Ascending aorta (tissue), 2 donors: ENCODE measurements at regions not wholly inside any gene's neighbourhood (a gene's known extent, or its start where the extent isn't known, plus 50 kb on each side); places are given as distances from the start of the nearest gene placed in this dataset.

Experiments used
- DNase-seq, 2 donors: peaks; one replicate each; pipeline ENCODE4 v3.0.0-alpha.2; 2019; ENCODE audit warnings: low spot score in 2 of 2
- H3K27ac ChIP-seq, 2 donors: fragments of 200-600 bp; sonication (generic); one replicate each; pipeline ENCODE4 v1.5.1; 2016 to 2017; ENCODE audit warnings: mild to moderate bottlenecking in 1 of 2
- H3K27me3 ChIP-seq: fragments of 200-600 bp; sonication (generic); one replicate; pipeline ENCODE4 v1.5.1; 2017
- H3K36me3 ChIP-seq, 2 donors: fragments of 200-600 bp; sonication (generic); one replicate each; pipeline ENCODE4 v1.5.1; 2016
- H3K4me1 ChIP-seq, 2 donors: fragments of 200-600 bp; sonication (generic); one replicate each; pipeline ENCODE4 v1.5.1; 2016 to 2017; ENCODE audit warnings: mild to moderate bottlenecking in 1 of 2
- H3K4me3 ChIP-seq, 2 donors: fragments of 200-600 bp; sonication (generic); one replicate each; pipeline ENCODE4 v1.5.1; 2016 to 2017; ENCODE audit warnings: mild to moderate bottlenecking in 1 of 2
- H3K9me3 ChIP-seq, 2 donors: fragments of 200-600 bp; sonication (generic); one replicate each; pipeline ENCODE4 v1.5.1; 2016
- intact Hi-C: fragments of 100-400 bp; cut with DNase I; formaldehyde crosslinking; loops from one replicate; pipeline ENCODE4 v1.15.1; 2023
- TF ChIP-seq, protein P1 (sequence below), 3 experiments: fragments of 200-600 bp in 2 of 3; fragments of 450-650 bp in 1 of 3; sonication (generic) in 2 of 3; IDR thresholded peaks; one replicate each; pipeline ENCODE4 v1.5.1; 2016 to 2019; ENCODE audit warnings: antibody characterized with exemption in 3 of 3, mild to moderate bottlenecking in 1 of 3, moderate library complexity in 1 of 3

DNA sequence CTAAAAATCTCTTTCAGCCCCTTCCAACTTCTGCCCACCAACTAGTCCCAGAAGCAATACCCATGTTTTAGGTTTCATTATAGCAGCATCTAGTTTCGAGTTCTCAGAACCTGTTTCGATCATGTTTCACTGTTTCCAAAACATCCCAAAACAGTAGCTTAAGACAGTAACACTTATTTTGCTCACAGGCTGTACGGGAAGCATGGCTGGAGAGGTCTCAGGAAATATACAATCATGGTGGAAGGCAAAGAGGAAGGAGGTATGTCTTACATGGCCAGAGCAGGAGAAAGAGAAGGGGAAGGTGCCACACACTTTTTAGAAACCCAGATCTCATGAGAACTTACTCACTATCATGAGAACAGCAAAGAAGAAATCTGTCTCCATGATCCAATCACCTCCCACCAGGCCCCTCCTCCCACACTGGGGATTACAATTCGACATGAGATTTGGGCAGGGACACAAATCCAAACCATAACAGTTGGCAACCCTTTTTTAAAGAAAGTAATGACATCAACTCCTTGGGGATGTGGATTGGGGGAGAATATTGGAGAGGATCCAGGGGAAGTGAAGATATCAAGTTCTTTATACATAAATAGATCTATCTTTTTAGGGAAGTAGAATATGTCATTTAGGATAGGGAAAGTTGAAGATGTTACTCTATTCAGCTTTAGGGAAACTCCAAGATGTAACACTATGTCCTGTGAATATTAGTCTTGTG is 269.9 kb upstream of the PLEKHG7 start:
- intact Hi-C loops: no loop called here
- Histone ChIP-seq H3K4me1 (no peaks in the 10 kb centered on the region), H3K4me3 (no peak overlapping the region), H3K9me3 (no peaks in the 10 kb centered on the region), H3K27ac (no peak overlapping the region), H3K36me3 (no peaks in the 10 kb centered on the region), H3K27me3 (no peaks in the 10 kb centered on the region)
- TF ChIP-seq, protein P1, sequence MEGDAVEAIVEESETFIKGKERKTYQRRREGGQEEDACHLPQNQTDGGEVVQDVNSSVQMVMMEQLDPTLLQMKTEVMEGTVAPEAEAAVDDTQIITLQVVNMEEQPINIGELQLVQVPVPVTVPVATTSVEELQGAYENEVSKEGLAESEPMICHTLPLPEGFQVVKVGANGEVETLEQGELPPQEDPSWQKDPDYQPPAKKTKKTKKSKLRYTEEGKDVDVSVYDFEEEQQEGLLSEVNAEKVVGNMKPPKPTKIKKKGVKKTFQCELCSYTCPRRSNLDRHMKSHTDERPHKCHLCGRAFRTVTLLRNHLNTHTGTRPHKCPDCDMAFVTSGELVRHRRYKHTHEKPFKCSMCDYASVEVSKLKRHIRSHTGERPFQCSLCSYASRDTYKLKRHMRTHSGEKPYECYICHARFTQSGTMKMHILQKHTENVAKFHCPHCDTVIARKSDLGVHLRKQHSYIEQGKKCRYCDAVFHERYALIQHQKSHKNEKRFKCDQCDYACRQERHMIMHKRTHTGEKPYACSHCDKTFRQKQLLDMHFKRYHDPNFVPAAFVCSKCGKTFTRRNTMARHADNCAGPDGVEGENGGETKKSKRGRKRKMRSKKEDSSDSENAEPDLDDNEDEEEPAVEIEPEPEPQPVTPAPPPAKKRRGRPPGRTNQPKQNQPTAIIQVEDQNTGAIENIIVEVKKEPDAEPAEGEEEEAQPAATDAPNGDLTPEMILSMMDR (IDR thresholded peaks at IDR 0.05): no peak
- no peak for DNase-seq

DNA sequence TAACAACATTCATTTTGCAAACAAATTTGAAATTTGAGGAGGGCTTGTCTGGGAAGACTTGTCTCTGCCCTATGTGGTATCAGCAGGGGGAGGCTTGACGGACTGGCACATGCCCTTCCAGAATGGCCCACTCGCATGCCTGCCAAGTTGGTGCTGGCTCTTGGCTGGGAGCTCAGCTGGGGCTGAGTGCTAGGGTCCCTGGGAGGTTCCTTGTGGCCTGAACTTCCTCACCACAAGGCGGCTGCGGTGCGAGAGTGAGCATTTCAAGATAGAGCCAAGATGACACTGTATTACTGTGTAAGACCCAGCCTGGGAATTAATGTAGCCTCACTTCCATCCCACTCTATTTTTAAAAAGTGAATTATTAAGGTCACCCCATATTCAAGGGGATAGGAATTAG is 271.6 kb upstream of the PLEKHG7 start:
- no peak for DNase-seq
- Histone ChIP-seq H3K27ac (no peak overlapping the region), H3K4me3 (no peak overlapping the region), H3K36me3 (no peaks in the 10 kb centered on the region), H3K9me3 (no peaks in the 10 kb centered on the region), H3K27me3 (no peaks in the 10 kb centered on the region), H3K4me1 (no peaks in the 10 kb centered on the region)
- intact Hi-C loops: no loop called here
- TF ChIP-seq, protein P1 (IDR thresholded peaks at IDR 0.05): no peak

DNA sequence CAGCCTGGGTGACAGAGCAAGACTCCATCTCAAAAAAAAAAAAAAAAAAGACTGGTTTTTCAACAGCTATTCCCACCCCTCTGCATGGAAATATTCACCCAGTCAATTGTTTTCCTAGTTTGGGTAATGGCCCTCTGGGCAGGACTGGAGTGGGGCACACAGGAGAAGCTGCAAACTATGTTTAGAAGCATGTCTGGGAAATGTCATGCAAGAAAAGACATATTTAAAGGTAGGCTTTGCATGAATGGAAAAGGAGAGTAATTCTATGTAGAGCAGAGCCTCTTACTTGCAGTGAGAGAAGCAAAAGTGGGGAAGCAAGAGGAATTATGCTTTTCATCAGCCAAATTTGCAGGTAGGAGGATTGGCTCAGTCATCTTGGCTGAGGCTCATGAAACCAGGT is 276.5 kb upstream of the PLEKHG7 start:
- H3K4me1 ChIP-seq: no peaks in the 10 kb centered on the region
- TF ChIP-seq, protein P1 (IDR thresholded peaks at IDR 0.05): no peak
- DNase-seq: no peak
- H3K9me3 ChIP-seq: no peaks in the 10 kb centered on the region
- H3K27me3 ChIP-seq: no peaks in the 10 kb centered on the region
- H3K36me3 ChIP-seq: no peaks in the 10 kb centered on the region
- intact Hi-C loops: no loop called here
- no peak overlapping the region for H3K27ac ChIP-seq
- no peak overlapping the region for H3K4me3 ChIP-seq

DNA sequence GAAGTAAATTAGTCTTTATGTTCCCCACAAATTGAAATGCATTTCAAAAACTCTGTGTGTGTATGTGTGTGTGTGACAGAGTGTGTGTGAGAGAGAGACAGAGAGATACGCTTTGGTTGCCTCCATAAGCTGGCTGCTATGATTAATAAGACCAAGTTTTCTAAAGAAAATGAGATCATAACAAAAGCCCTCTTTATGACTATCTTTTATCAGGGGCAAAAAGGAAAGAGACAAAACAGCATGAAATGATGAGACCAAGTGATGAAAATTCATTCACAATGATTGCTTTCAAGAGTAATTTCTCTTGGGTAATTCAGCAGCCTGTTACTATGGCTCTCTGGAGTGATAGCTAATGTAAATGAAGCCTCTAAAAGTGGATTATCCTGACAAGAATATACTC is 277.6 kb upstream of the PLEKHG7 start:
- TF ChIP-seq, protein P1 (IDR thresholded peaks at IDR 0.05): no peak
- Histone ChIP-seq H3K27me3 (no peaks in the 10 kb centered on the region), H3K9me3 (no peaks in the 10 kb centered on the region), H3K4me3 (no peak overlapping the region), H3K27ac (no peak overlapping the region), H3K36me3 (no peaks in the 10 kb centered on the region), H3K4me1 (no peaks in the 10 kb centered on the region)
- intact Hi-C loops: no loop called here
- DNase-seq: no peak

DNA sequence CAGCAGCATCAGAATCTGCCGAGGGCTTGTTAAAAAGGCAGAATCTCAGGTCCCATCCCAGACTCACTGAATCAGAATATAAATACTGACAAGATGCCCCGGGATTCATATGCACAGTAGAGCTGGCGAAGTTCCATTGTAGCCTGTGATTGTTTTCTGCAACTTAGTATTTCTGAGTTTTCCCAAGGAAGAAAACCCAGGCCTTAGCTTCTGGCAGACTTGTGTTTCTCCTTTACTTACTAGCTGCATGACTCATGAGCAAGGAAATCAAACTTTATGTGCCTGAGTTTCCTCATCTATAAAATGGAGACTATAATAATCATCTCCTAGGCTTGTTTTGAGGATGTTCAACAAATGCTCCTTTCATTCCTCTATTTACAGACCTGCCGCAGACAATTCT is 278.5 kb upstream of the PLEKHG7 start:
- Histone ChIP-seq H3K4me1 (no peaks in the 10 kb centered on the region), H3K27me3 (no peaks in the 10 kb centered on the region), H3K36me3 (no peaks in the 10 kb centered on the region), H3K4me3 (no peak overlapping the region), H3K9me3 (no peaks in the 10 kb centered on the region), H3K27ac (no peak overlapping the region)
- no peak for DNase-seq
- TF ChIP-seq, protein P1 (IDR thresholded peaks at IDR 0.05): no peak
- intact Hi-C loops: no loop called here

DNA sequence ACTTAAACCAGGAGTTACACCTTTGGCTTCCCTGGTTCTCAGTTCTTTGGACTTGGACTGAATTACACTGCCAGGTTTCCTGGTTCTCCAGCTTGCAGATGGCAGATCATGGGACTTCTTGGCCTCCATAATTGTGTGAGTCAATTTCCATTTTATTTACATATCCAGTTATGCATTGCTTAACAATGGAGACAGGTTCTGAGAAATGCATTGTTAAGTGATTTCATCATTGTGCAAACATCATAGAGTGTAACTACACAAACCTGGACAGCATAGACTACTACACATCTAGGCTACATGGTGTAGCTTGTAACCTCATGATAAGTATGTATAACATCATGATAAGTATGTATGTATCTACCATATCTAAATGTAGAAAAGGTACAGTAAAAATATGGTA is 276.1 kb upstream of the BTG1 start:
- no peak for DNase-seq
- Histone ChIP-seq H3K27me3 (no peaks in the 10 kb centered on the region), H3K36me3 (no peaks in the 10 kb centered on the region), H3K4me3 (no peak overlapping the region), H3K27ac (no peak overlapping the region), H3K4me1 (no peaks in the 10 kb centered on the region), H3K9me3 (no peaks in the 10 kb centered on the region)
- TF ChIP-seq, protein P1 (IDR thresholded peaks at IDR 0.05): no peak
- intact Hi-C loops: no loop called here
